Gastrocnemius medialis (tissue), 4 donors: ENCODE measurements at regions not wholly inside any gene's neighbourhood (a gene's known extent, or its start where the extent isn't known, plus 50 kb on each side); places are given as distances from the start of the nearest gene placed in this dataset.

Experiments used
- POLR2A ChIP-seq, 2 donors: fragments of 450-650 bp; IDR thresholded peaks; one replicate each; pipeline ENCODE4 v1.6.1; 2017; ENCODE audit warnings: antibody characterized with exemption in 2 of 2, mild to moderate bottlenecking in 2 of 2, moderate library complexity in 2 of 2
- TF ChIP-seq, protein P1 (sequence below), 5 experiments: fragments of 450-650 bp in 3 of 5; fragments of 200-600 bp in 2 of 5; sonication (generic) in 2 of 5; IDR thresholded peaks in 4 of 5; conservative IDR thresholded peaks in 1 of 5; 1 replicate in 4 of 5; 2 replicates in 1 of 5; pipeline ENCODE4 v1.5.1; 2016 to 2019; ENCODE audit warnings: antibody characterized with exemption in 5 of 5, mild to moderate bottlenecking in 3 of 5, moderate library complexity in 3 of 5

DNA sequence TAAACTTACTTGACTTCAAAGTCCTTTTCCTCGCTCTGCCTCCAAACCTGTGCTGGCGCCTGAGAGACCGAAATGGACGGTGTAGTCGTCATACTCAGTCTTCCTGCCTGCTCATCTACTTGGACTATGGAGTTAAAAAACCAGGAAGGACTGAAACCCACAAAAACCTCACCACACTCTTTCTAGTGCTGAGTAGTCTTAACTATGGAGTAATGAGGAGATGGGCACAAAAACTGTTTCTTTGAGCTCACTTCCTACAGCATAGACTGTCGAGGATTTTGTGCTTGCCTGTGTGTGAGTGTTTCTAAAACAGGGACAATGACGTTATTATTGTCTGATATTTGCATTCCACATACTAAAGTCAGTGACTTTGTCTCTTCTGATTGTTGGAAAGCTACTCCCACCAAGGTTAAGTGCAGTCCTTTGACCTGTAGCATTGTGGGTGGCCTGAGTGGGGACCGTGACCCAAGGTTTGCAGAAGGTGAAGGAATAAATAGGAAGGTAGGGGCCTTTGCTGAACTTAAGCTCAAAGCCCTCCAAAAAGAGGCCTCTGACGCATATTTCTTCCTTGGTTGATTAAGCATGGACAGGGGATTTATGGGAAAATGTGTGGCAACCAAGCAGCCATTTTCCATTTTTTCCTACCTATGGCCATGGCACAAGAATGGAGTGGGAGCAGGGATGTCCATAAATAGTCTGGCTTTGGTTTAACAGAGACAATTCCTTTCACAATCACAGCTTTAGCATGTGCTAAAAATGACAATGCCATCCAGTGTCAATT is 109.6 kb downstream of the ZBTB18 start:
- TF ChIP-seq, protein P1, sequence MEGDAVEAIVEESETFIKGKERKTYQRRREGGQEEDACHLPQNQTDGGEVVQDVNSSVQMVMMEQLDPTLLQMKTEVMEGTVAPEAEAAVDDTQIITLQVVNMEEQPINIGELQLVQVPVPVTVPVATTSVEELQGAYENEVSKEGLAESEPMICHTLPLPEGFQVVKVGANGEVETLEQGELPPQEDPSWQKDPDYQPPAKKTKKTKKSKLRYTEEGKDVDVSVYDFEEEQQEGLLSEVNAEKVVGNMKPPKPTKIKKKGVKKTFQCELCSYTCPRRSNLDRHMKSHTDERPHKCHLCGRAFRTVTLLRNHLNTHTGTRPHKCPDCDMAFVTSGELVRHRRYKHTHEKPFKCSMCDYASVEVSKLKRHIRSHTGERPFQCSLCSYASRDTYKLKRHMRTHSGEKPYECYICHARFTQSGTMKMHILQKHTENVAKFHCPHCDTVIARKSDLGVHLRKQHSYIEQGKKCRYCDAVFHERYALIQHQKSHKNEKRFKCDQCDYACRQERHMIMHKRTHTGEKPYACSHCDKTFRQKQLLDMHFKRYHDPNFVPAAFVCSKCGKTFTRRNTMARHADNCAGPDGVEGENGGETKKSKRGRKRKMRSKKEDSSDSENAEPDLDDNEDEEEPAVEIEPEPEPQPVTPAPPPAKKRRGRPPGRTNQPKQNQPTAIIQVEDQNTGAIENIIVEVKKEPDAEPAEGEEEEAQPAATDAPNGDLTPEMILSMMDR (IDR thresholded peaks at IDR 0.05 in 4 of 5, conservative IDR thresholded peaks at IDR 0.05 in 1 of 5) = no peak
- no peak for TF ChIP-seq POLR2A (IDR thresholded peaks at IDR 0.05)
